GM12892 (cell line): ENCODE measurements at regions not wholly inside any gene's neighbourhood (a gene's known extent, or its start where the extent isn't known, plus 50 kb on each side); places are given as distances from the start of the nearest gene placed in this dataset.

Experiments used
- POLR2A ChIP-seq: IDR thresholded peaks from 2 replicates; pipeline ENCODE4 v1.6.1; 2011; ENCODE audit warnings: low read depth, low read length, control low read depth
- POLR2AphosphoS5 ChIP-seq: IDR thresholded peaks from 2 replicates; pipeline ENCODE4 v1.6.1; 2011; ENCODE audit warnings: low read depth, low read length, control low read depth
- TAF1 ChIP-seq: IDR thresholded peaks from 2 replicates; pipeline ENCODE4 v1.6.1; 2011; ENCODE audit warnings: low read depth, mild to moderate bottlenecking, control low read depth, low read length, borderline replicate concordance

DNA sequence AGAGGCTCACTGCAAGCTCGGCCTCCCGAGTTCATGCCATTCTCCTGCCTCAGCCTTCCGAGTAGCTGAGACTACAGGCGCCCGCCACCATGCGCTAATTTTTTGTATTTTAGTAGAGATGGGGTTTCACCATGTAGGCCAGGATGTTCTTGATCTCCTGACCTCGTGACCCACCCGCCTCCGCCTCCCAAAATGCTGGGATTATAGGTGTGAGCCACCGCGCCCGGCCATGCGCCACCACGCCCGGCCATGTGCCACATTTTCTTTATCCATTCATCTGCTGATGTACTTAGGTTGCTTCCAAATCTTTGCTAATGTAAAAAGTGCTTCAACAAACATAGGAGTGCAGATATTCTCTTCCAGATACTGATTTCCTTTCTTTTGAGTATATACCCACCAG, 408.6 kb downstream of the CAAP1 start:
- TF ChIP-seq POLR2A: no peak
- TF ChIP-seq TAF1: no peak
- no peak for TF ChIP-seq POLR2AphosphoS5
